ENCODE measurements at regions not wholly inside any gene's neighbourhood (a gene's known extent, or its start where the extent isn't known, plus 50 kb on each side); places are given as distances from the start of the nearest gene placed in this dataset.
"Not testable (repeated sequence)": the region's sequence is repeated elsewhere in the genome, so short reads cannot be mapped to it uniquely, and the experiment has no call there.

GRCh38 chr13:50227361-50227760 is 212.1 kb downstream of the KCNRG start:
- Histone ChIP-seq H3K36me3 (no peaks in the 10 kb centered on the region), H3K4me1 (peaks cover 0 to 48% (median 5%) of the 10 kb centered on the region in 12 donors), H3K4me3 (no peak overlapping the region), H3K9me3 (no peaks in the 10 kb centered on the region), H3K27ac (no peak overlapping the region), H3K27me3 (no peaks in the 10 kb centered on the region)
- no peak for TF ChIP-seq CTCF (IDR thresholded peaks at IDR 0.05)
- TF ChIP-seq POLR2A (IDR thresholded peaks at IDR 0.05) = no peak
- 90 to 94% (median 90%) methylated on average over 5 of the region's 5 CpGs for whole genome bisulfite sequencing, 4 donors
- intact Hi-C loops (cut with DNase I) = no loop called here
- DNase-seq (no peak), ATAC-seq (no peak)

- Histone ChIP-seq H3K36me3 (no peaks in the 10 kb centered on the region), H3K4me1 (peaks cover 0 to 39% (median 0%) of the 10 kb centered on the region in 12 donors), H3K9me3 (no peaks in the 10 kb centered on the region), H3K4me3 (no peak overlapping the region), H3K27ac (no peak overlapping the region), H3K27me3 (no peaks in the 10 kb centered on the region)
- no peak for TF ChIP-seq POLR2A (IDR thresholded peaks at IDR 0.05)
- no peak for TF ChIP-seq CTCF (IDR thresholded peaks at IDR 0.05)
- no peak for DNase-seq
- WGBS, 4 donors = 85 to 97% (median 96%) methylated on average over 6 of the region's 6 CpGs
- ATAC-seq = no peak
- intact Hi-C loops (cut with DNase I) = no loop called here
These were observed 213.3 kb downstream of the KCNRG start for GRCh38 chr13:50228527-50228926.

- H3K9me3 ChIP-seq = no peaks in the 10 kb centered on the region
- H3K4me1 ChIP-seq = peaks cover 0 to 27% (median 0%) of the 10 kb centered on the region in 12 donors
- intact Hi-C loops (cut with DNase I) = no loop called here
- H3K27ac ChIP-seq = peak overlapping the region in 1 of 12 donors; percentile 68
- WGBS, 4 donors = 80 to 94% (median 91%) methylated on average over 2 of the region's 2 CpGs
- no peaks in the 10 kb centered on the region for H3K27me3 ChIP-seq
- no peak for TF ChIP-seq CTCF (IDR thresholded peaks at IDR 0.05)
- TF ChIP-seq POLR2A (IDR thresholded peaks at IDR 0.05) = no peak
- H3K36me3 ChIP-seq = no peaks in the 10 kb centered on the region
- ATAC-seq = peak in 3 of 4 donors; percentile 52 to 79 (median 72)
- no peak overlapping the region for H3K4me3 ChIP-seq
- no peak for DNase-seq
These were observed 214.9 kb downstream of the KCNRG start for GRCh38 chr13:50229960-50230661.

- Histone ChIP-seq H3K27ac (peak overlapping the region in 1 of 12 donors; percentile 68), H3K9me3 (no peaks in the 10 kb centered on the region), H3K4me1 (peaks cover 0 to 27% (median 0%) of the 10 kb centered on the region in 12 donors), H3K36me3 (no peaks in the 10 kb centered on the region), H3K27me3 (no peaks in the 10 kb centered on the region), H3K4me3 (no peak overlapping the region)
- DNase-seq (no peak), ATAC-seq (no peak)
- WGBS, 4 donors = 92 to 97% (median 95%) methylated on average over 2 of the region's 2 CpGs
- intact Hi-C loops (cut with DNase I) = no loop called here
- TF ChIP-seq CTCF (IDR thresholded peaks at IDR 0.05) (no peak), POLR2A (IDR thresholded peaks at IDR 0.05) (no peak)
These were observed 215.4 kb downstream of the KCNRG start for GRCh38 chr13:50230662-50230978.

GRCh38 chr13:50233574-50233973 is 218.3 kb downstream of the KCNRG start:
- intact Hi-C loops (cut with DNase I); H3K36me3 ChIP-seq; DNase-seq; ATAC-seq; H3K4me3 ChIP-seq; H3K27me3 ChIP-seq; H3K27ac ChIP-seq; H3K9me3 ChIP-seq: not testable (repeated sequence)
- H3K4me1 ChIP-seq = peaks cover 0 to 25% (median 0%) of the 10 kb centered on the region in 12 donors
- 95 to 98% (median 97%) methylated on average over 4 to 5 of the region's 5 CpGs for WGBS, 4 donors

Data from heart left ventricle (tissue), 16 donors.